H1 (cell line): ENCODE measurements at regions not wholly inside any gene's neighbourhood (a gene's known extent, or its start where the extent isn't known, plus 50 kb on each side); places are given as distances from the start of the nearest gene placed in this dataset.
A peak's percentile ranks its signal among the peaks of the same experiment; 100 is the strongest.

Experiments
- CTCF ChIA-PET: fragments of 300-600 bp; sonication (Branson Sonifier 250); formaldehyde crosslinking; loops from one replicate; lab custom pipeline; 2021; ENCODE audit not compliant: partially characterized antibody; lab: Charles Lee
- POLR2A ChIA-PET: fragments of 300-600 bp; sonication (Branson Sonifier 250); formaldehyde crosslinking; loops from one replicate; lab custom pipeline; 2021; ENCODE audit warnings: inconsistent platforms; ENCODE audit not compliant: partially characterized antibody; lab: Charles Lee
- DNase-seq, 2 experiments: peaks; one replicate each; pipeline versions ENCODE4 v3.0.0 to v3.0.0-alpha.2; 2010 to 2022; ENCODE audit warnings: low spot score in 2 of 2, low read depth in 1 of 2, mixed read lengths in 1 of 2
- FAIRE-seq: peaks from 2 replicates; lab custom pipeline; 2011; peaks lifted over from hg19 to GRCh38; lab: Jason Lieb, UNC
- H2AFZ ChIP-seq: 2 replicates; pipeline ENCODE4 v1.8.1; 2012; ENCODE audit warnings: low read length, inconsistent platforms
- H2AK5ac ChIP-seq: 2 replicates; pipeline ENCODE4 v1.6.1; 2013; ENCODE audit warnings: low read depth, low read length
- H2BK120ac ChIP-seq: replicated peaks from 2 replicates; pipeline ENCODE3; 2013; ENCODE audit warnings: low read depth, low read length, inconsistent platforms
- H2BK12ac ChIP-seq: 2 replicates; pipeline ENCODE4 v1.6.1; 2013; ENCODE audit warnings: low read depth, low read length
- H2BK15ac ChIP-seq: 2 replicates; pipeline ENCODE4 v1.6.1; 2013; ENCODE audit warnings: low read length
- H2BK20ac ChIP-seq: 2 replicates; pipeline ENCODE4 v1.6.1; 2013; ENCODE audit warnings: low read length
- H2BK5ac ChIP-seq: 2 replicates; pipeline ENCODE4 v1.6.1; 2013; ENCODE audit warnings: low read depth, low read length
- H3K14ac ChIP-seq: 2 replicates; pipeline ENCODE4 v1.6.1; 2013; ENCODE audit warnings: inconsistent platforms; ENCODE audit not compliant: insufficient read length
- H3K18ac ChIP-seq: 2 replicates; pipeline ENCODE4 v1.6.1; 2013; ENCODE audit warnings: low read length; ENCODE audit errors: extremely low read depth
- H3K23ac ChIP-seq: 2 replicates; pipeline ENCODE4 v1.6.1; 2013; ENCODE audit warnings: inconsistent platforms; ENCODE audit not compliant: insufficient read length
- H3K23me2 ChIP-seq: 2 replicates; pipeline ENCODE4 v1.6.1; 2013; ENCODE audit warnings: low read depth, low read length
- H3K27ac ChIP-seq: 2 replicates; pipeline ENCODE4 v1.6.1; 2011; ENCODE audit warnings: low read depth, low read length, inconsistent platforms
- H3K27me3 ChIP-seq, 4 experiments: replicated peaks in 1 of 4; 1 replicate in 1 of 4; 2 replicates in 3 of 4; pipeline versions ENCODE4 v1.6.1 to v1.8.1; 2011 to 2013; ENCODE audit warnings: low read length in 3 of 4, mild to moderate bottlenecking in 3 of 4, inconsistent platforms in 2 of 4, mixed read lengths in 2 of 4, moderate library complexity in 1 of 4; ENCODE audit not compliant: control insufficient read depth in 3 of 4, insufficient read depth in 3 of 4; ENCODE audit errors: extremely low read depth in 1 of 4
- H3K36me3 ChIP-seq, 4 experiments: 2 replicates each; pipeline versions ENCODE4 v1.6.1 to v1.8.1; 2011 to 2013; ENCODE audit warnings: mild to moderate bottlenecking in 4 of 4, low read length in 3 of 4, moderate library complexity in 2 of 4, control low read depth in 1 of 4, inconsistent platforms in 1 of 4; ENCODE audit not compliant: insufficient read depth in 4 of 4, control insufficient read depth in 2 of 4
- H3K4ac ChIP-seq: replicated peaks from 2 replicates; pipeline ENCODE3; 2013; ENCODE audit warnings: low read length, low read depth, mixed read lengths, inconsistent platforms; ENCODE audit not compliant: insufficient read length
- H3K4me1 ChIP-seq, 4 experiments: replicated peaks in 1 of 4; 1 replicate in 1 of 4; 2 replicates in 3 of 4; pipeline versions ENCODE4 v1.6.1 to v1.8.1; 2011 to 2013; ENCODE audit warnings: low read length in 3 of 4, inconsistent platforms in 2 of 4, mixed read lengths in 1 of 4; ENCODE audit not compliant: insufficient read depth in 4 of 4, control insufficient read depth in 3 of 4
- H3K4me2 ChIP-seq, 2 experiments: 2 replicates each; pipeline versions ENCODE4 v1.6.1 to v1.8.1; 2011 to 2013; ENCODE audit warnings: low read depth in 2 of 2, low read length in 2 of 2, control low read depth in 1 of 2, inconsistent platforms in 1 of 2, mild to moderate bottlenecking in 1 of 2; ENCODE audit not compliant: insufficient read depth in 1 of 2
- H3K4me3 ChIP-seq, 4 experiments: fragments of 200-600, 300-600 bp in 1 of 4; sonication (generic), shearing (Covaris generic), sonication (Bioruptor Twin) in 1 of 4; 2 replicates each; pipeline versions ENCODE4 v1.5.1 to v1.8.1; 2011 to 2016; ENCODE audit warnings: low read length in 4 of 4, low read depth in 3 of 4, control low read depth in 2 of 4, inconsistent platforms in 2 of 4, mild to moderate bottlenecking in 2 of 4, mixed read lengths in 1 of 4, moderate library complexity in 1 of 4; ENCODE audit not compliant: insufficient read depth in 2 of 4; ENCODE audit errors: extremely low read depth in 1 of 4
- H3K56ac ChIP-seq: replicated peaks from 2 replicates; pipeline ENCODE3; 2013; ENCODE audit warnings: low read depth, mild to moderate bottlenecking, mixed read lengths, low read length, inconsistent platforms; ENCODE audit not compliant: insufficient read length
- H3K79me1 ChIP-seq: 2 replicates; pipeline ENCODE4 v1.6.1; 2013; ENCODE audit warnings: low read depth, low read length, control low read depth
- H3K79me2 ChIP-seq, 2 experiments: 2 replicates each; pipeline versions ENCODE4 v1.6.1 to v1.8.1; 2012 to 2013; ENCODE audit warnings: low read length in 2 of 2, mild to moderate bottlenecking in 2 of 2, inconsistent platforms in 1 of 2; ENCODE audit not compliant: insufficient read depth in 2 of 2, control insufficient read depth in 1 of 2
- H3K9ac ChIP-seq, 4 experiments: replicated peaks in 1 of 4; 1 replicate in 1 of 4; 2 replicates in 3 of 4; pipeline versions ENCODE4 v1.6.1 to v1.8.1; 2011 to 2013; ENCODE audit warnings: low read depth in 3 of 4, low read length in 3 of 4, control low read depth in 2 of 4, mild to moderate bottlenecking in 2 of 4, moderate library complexity in 2 of 4, inconsistent platforms in 1 of 4; ENCODE audit errors: extremely low read depth in 1 of 4
- H3K9me3 ChIP-seq, 2 experiments: 2 replicates each; pipeline versions ENCODE4 v1.6.1 to v1.8.1; 2012 to 2013; ENCODE audit warnings: mild to moderate bottlenecking in 2 of 2, moderate library complexity in 2 of 2, control low read depth in 1 of 2, inconsistent platforms in 1 of 2, low read depth in 1 of 2, low read length in 1 of 2, mixed read lengths in 1 of 2; ENCODE audit not compliant: insufficient read depth in 2 of 2
- H4K20me1 ChIP-seq, 2 experiments: replicated peaks in 1 of 2; 2 replicates each; pipeline versions ENCODE3 to v1.8.1; 2011 to 2013; ENCODE audit warnings: inconsistent platforms in 2 of 2, low read length in 2 of 2, mild to moderate bottlenecking in 1 of 2; ENCODE audit not compliant: insufficient read depth in 2 of 2, control insufficient read depth in 1 of 2
- H4K5ac ChIP-seq: 2 replicates; pipeline ENCODE4 v1.6.1; 2013; ENCODE audit warnings: low read length, low read depth, mixed read lengths, inconsistent platforms; ENCODE audit not compliant: insufficient read length
- H4K8ac ChIP-seq: 2 replicates; pipeline ENCODE4 v1.8.0; 2013; ENCODE audit warnings: mild to moderate bottlenecking, moderate library complexity, low read length, inconsistent platforms; ENCODE audit not compliant: insufficient read depth; ENCODE audit errors: extremely low read depth
- H4K91ac ChIP-seq: replicated peaks from 2 replicates; pipeline ENCODE3; 2013; ENCODE audit warnings: low read length, mixed read lengths, inconsistent platforms; ENCODE audit not compliant: insufficient read length
- CBX8 ChIP-seq: fragments of 300-800, 300-1000 bp; sonication (generic); IDR thresholded peaks from 2 replicates; pipeline ENCODE4 v1.7.1; 2016; ENCODE audit warnings: low read depth, low read length, borderline replicate concordance
- CHD1 ChIP-seq: IDR thresholded peaks from 2 replicates; pipeline ENCODE4 v1.6.1; 2012; ENCODE audit warnings: low read depth, low read length, improper control_type of control experiment
- CHD2 ChIP-seq: IDR thresholded peaks from 2 replicates; pipeline ENCODE4 v1.6.1; 2012; ENCODE audit warnings: low read length, improper control_type of control experiment
- EZH2 ChIP-seq: fragments of 200-600 bp; sonication (generic); IDR thresholded peaks from 2 replicates; pipeline ENCODE4 v1.7.1; 2012; ENCODE audit warnings: low read depth, mild to moderate bottlenecking, moderate library complexity, low read length, inconsistent platforms; ENCODE audit not compliant: severe bottlenecking
- GTF2F1 ChIP-seq: IDR thresholded peaks from 2 replicates; pipeline ENCODE4 v1.6.1; 2012; ENCODE audit warnings: low read depth, low read length, improper control_type of control experiment, borderline replicate concordance
- RAD21 ChIP-seq, 2 experiments: IDR thresholded peaks in 1 of 2; conservative IDR thresholded peaks in 1 of 2; 2 replicates each; pipeline ENCODE4 v1.6.1; 2011; ENCODE audit warnings: low read depth in 2 of 2, low read length in 2 of 2, improper control_type of control experiment in 1 of 2, inconsistent platforms in 1 of 2, mild to moderate bottlenecking in 1 of 2, moderate library complexity in 1 of 2
- SRF ChIP-seq: IDR thresholded peaks from 2 replicates; pipeline ENCODE4 v1.6.1; 2011; ENCODE audit warnings: mild to moderate bottlenecking, low read depth, low read length, moderate library complexity
- TEAD4 ChIP-seq: IDR thresholded peaks from 2 replicates; pipeline ENCODE4 v1.6.1; 2012; ENCODE audit warnings: low read depth, low read length, inconsistent platforms, mixed read lengths
- WGBS, 2 experiments: shearing (Covaris generic) in 1 of 2; methylation state at CpG; one replicate each; pipeline versions ENCODE4 v1.1.6 to v1.1.7; 2013 to 2015; ENCODE audit warnings: low lambda C conversion rate in 2 of 2, mixed read lengths in 2 of 2, inconsistent platforms in 1 of 2, low coverage in 1 of 2, missing lambda C conversion rate in 1 of 2; ENCODE audit not compliant: insufficient replicate concordance in 2 of 2, insufficient coverage in 1 of 2, insufficient read length in 1 of 2; ENCODE audit errors: extremely low coverage in 1 of 2, missing lambda C conversion rate in 1 of 2; 5-methylcytosine and 5-hydroxymethylcytosine counted together

DNA sequence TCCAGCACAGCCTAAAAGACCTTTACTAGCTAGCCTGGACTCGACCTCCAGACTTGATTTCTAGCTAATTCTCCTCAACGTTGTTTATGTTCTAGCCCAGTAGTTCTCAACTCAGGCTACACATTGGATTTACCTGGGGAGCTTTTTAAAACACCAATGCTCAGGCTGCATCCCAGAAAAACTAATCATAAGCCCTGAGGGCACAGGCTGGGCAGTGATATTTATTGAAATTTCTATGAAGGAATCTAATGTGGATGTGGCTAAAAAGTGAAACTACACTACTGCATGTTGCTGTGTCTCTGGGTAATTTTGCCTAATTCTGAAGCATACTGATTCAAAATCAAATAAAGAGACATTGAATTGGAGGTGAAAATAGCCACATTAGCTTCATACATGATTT lies 479.4 kb downstream of the KCNT2 start:
- TF ChIP-seq CHD2 (no peak), TEAD4 (no peak), CBX8 (no peak), CHD1 (no peak), RAD21 (IDR thresholded peaks at IDR 0.05 in 1 of 2, conservative IDR thresholded peaks at IDR 0.05 in 1 of 2; ENCODE audit: low read depth in 2 of 2, low read length in 2 of 2) (no peak), SRF (no peak), EZH2 (no peak), GTF2F1 (no peak)
- TF ChIP-seq, all 59 proteins: peak for 0
- H2BK20ac ChIP-seq = no peak overlapping the region
- H3K18ac ChIP-seq = no peak overlapping the region
- no peaks in the 10 kb centered on the region for H3K79me2 ChIP-seq
- no peak overlapping the region for H3K23ac ChIP-seq
- H4K8ac ChIP-seq = no peak overlapping the region
- no peak overlapping the region for H2BK12ac ChIP-seq
- H3K9ac ChIP-seq = no peak overlapping the region
- H3K79me1 ChIP-seq = no peaks in the 10 kb centered on the region
- DNase-seq = no peak
- H3K56ac ChIP-seq = no peak overlapping the region
- H4K5ac ChIP-seq = no peak overlapping the region
- H4K20me1 ChIP-seq = no peaks in the 10 kb centered on the region
- peak overlapping the region; percentile 6; the same call in 1 of the 2 replicates for H2AFZ ChIP-seq
- no peak overlapping the region for H2BK120ac ChIP-seq
- H3K36me3 ChIP-seq = no peaks in the 10 kb centered on the region
- H3K14ac ChIP-seq = no peak overlapping the region
- no peak overlapping the region for H2BK5ac ChIP-seq
- no peaks in the 10 kb centered on the region for H3K9me3 ChIP-seq
- H3K4me3 ChIP-seq = no peak overlapping the region
- no peaks in the 10 kb centered on the region for H3K23me2 ChIP-seq
- 90% methylated on average over 2 of the region's 2 CpGs; no CpG with 5 or more reads in 1 of the 2 experiments for WGBS, 2 experiments
- H3K27me3 ChIP-seq = no peaks in the 10 kb centered on the region
- no peak overlapping the region for H3K27ac ChIP-seq
- no peak overlapping the region for H3K4ac ChIP-seq
- H2AK5ac ChIP-seq = no peak overlapping the region
- no peak overlapping the region for H2BK15ac ChIP-seq
- H3K4me1 ChIP-seq = no peaks in the 10 kb centered on the region
- CTCF ChIA-PET = no interaction called here
- H3K4me2 ChIP-seq = no peak overlapping the region
- POLR2A ChIA-PET = no interaction called here
- H4K91ac ChIP-seq = no peak overlapping the region
- FAIRE-seq = no peak
